Memory B cell (primary cell): ENCODE measurements at regions not wholly inside any gene's neighbourhood (a gene's known extent, or its start where the extent isn't known, plus 50 kb on each side); places are given as distances from the start of the nearest gene placed in this dataset.

Source experiments
- ATAC-seq: fragments of 150-1000 bp; cut with Tn5 transposase; 2 replicates; pipeline ENCODE4 v1.10.0; 2021; ENCODE audit warnings: low read depth, mild to moderate bottlenecking, moderate library complexity
- DNase-seq, 2 donors: peaks; one replicate each; pipeline ENCODE4 v3.0.0; 2022; ENCODE audit warnings: low spot score in 2 of 2
- H3K27ac Mint-ChIP-seq: one replicate; pipeline ENCODE4 v1.8.0; 2022; ENCODE audit warnings: mild to moderate bottlenecking, moderate library complexity, mixed read lengths
- H3K27me3 Mint-ChIP-seq: one replicate; pipeline ENCODE4 v1.8.0; 2022; ENCODE audit warnings: mixed read lengths
- H3K36me3 Mint-ChIP-seq: one replicate; pipeline ENCODE4 v1.8.0; 2022; ENCODE audit warnings: mild to moderate bottlenecking, mixed read lengths
- H3K4me1 Mint-ChIP-seq: one replicate; pipeline ENCODE4 v1.8.0; 2022; ENCODE audit warnings: mixed read lengths
- H3K4me3 Mint-ChIP-seq: one replicate; pipeline ENCODE4 v1.8.0; 2022; ENCODE audit warnings: mild to moderate bottlenecking, moderate library complexity, mixed read lengths
- H3K9me3 Mint-ChIP-seq: one replicate; pipeline ENCODE4 v1.8.0; 2022; ENCODE audit warnings: mixed read lengths

GRCh38 chr13:111945086-111945485, 121.9 kb upstream of the SOX1 start:
- ATAC-seq (no peak), DNase-seq (no peak)
- Mint-ChIP-seq H3K4me3 (no peak overlapping the region), H3K4me1 (peaks cover 4% of the 10 kb centered on the region), H3K9me3 (peaks cover 4% of the 10 kb centered on the region), H3K36me3 (no peaks in the 10 kb centered on the region), H3K27ac (no peak overlapping the region), H3K27me3 (peaks cover 9% of the 10 kb centered on the region)

GRCh38 chr13:111946214-111946613, 120.7 kb upstream of the SOX1 start:
- ATAC-seq (no peak), DNase-seq (no peak)
- peaks cover 7% of the 10 kb centered on the region for H3K27me3 Mint-ChIP-seq
- H3K4me1 Mint-ChIP-seq, result peaks cover 4% of the 10 kb centered on the region
- no peaks in the 10 kb centered on the region for H3K36me3 Mint-ChIP-seq
- H3K9me3 Mint-ChIP-seq, result peaks cover 6% of the 10 kb centered on the region
- no peak overlapping the region for H3K4me3 Mint-ChIP-seq
- H3K27ac Mint-ChIP-seq, result no peak overlapping the region

GRCh38 chr13:111947026-111947810, 119.7 kb upstream of the SOX1 start:
- peaks cover 3% of the 10 kb centered on the region for H3K27me3 Mint-ChIP-seq
- DNase-seq (no peak), ATAC-seq (no peak)
- no peak overlapping the region for H3K27ac Mint-ChIP-seq
- no peak overlapping the region for H3K4me3 Mint-ChIP-seq
- H3K9me3 Mint-ChIP-seq, result peaks cover 3% of the 10 kb centered on the region
- no peaks in the 10 kb centered on the region for H3K4me1 Mint-ChIP-seq
- no peaks in the 10 kb centered on the region for H3K36me3 Mint-ChIP-seq

GRCh38 chr13:111947876-111948275, 119.1 kb upstream of the SOX1 start:
- Mint-ChIP-seq H3K4me3 (no peak overlapping the region), H3K27ac (no peak overlapping the region), H3K9me3 (peaks cover 3% of the 10 kb centered on the region), H3K36me3 (no peaks in the 10 kb centered on the region), H3K27me3 (peaks cover 3% of the 10 kb centered on the region), H3K4me1 (no peaks in the 10 kb centered on the region)
- DNase-seq (no peak), ATAC-seq (no peak)

- DNase-seq (no peak), ATAC-seq (no peak)
- Mint-ChIP-seq H3K27ac (no peak overlapping the region), H3K9me3 (peaks cover 3% of the 10 kb centered on the region), H3K27me3 (peaks cover 3% of the 10 kb centered on the region), H3K4me3 (no peak overlapping the region), H3K4me1 (no peaks in the 10 kb centered on the region), H3K36me3 (no peaks in the 10 kb centered on the region)
These were observed 118.7 kb upstream of the SOX1 start for GRCh38 chr13:111948281-111948680.

- Mint-ChIP-seq H3K4me1 (no peaks in the 10 kb centered on the region), H3K27me3 (peaks cover 3% of the 10 kb centered on the region), H3K36me3 (no peaks in the 10 kb centered on the region), H3K27ac (no peak overlapping the region), H3K9me3 (peaks cover 3% of the 10 kb centered on the region), H3K4me3 (no peak overlapping the region)
- no peak for ATAC-seq
- DNase-seq, result no peak
These were observed 118.1 kb upstream of the SOX1 start for GRCh38 chr13:111948811-111949210.

- ATAC-seq, result no peak
- Mint-ChIP-seq H3K27me3 (peaks cover 3% of the 10 kb centered on the region), H3K4me1 (no peaks in the 10 kb centered on the region), H3K27ac (no peak overlapping the region), H3K9me3 (peaks cover 3% of the 10 kb centered on the region), H3K36me3 (no peaks in the 10 kb centered on the region), H3K4me3 (no peak overlapping the region)
- DNase-seq, result no peak
These were observed 117.6 kb upstream of the SOX1 start for GRCh38 chr13:111949311-111949710.

- Mint-ChIP-seq H3K36me3 (no peaks in the 10 kb centered on the region), H3K4me1 (no peaks in the 10 kb centered on the region), H3K27me3 (peaks cover 2% of the 10 kb centered on the region), H3K27ac (no peak overlapping the region), H3K9me3 (peaks cover 3% of the 10 kb centered on the region), H3K4me3 (no peak overlapping the region)
- ATAC-seq (no peak), DNase-seq (no peak)
These were observed 116.3 kb upstream of the SOX1 start for GRCh38 chr13:111950697-111951096.

- Mint-ChIP-seq H3K27me3 (peaks cover 1% of the 10 kb centered on the region), H3K36me3 (no peaks in the 10 kb centered on the region), H3K9me3 (peaks cover 3% of the 10 kb centered on the region), H3K4me1 (no peaks in the 10 kb centered on the region), H3K4me3 (no peak overlapping the region), H3K27ac (no peak overlapping the region)
- DNase-seq, result no peak
- ATAC-seq, result no peak
These were observed 114.9 kb upstream of the SOX1 start for GRCh38 chr13:111952032-111952431.

- DNase-seq (no peak), ATAC-seq (no peak)
- Mint-ChIP-seq H3K27me3 (peaks cover 1% of the 10 kb centered on the region), H3K4me1 (no peaks in the 10 kb centered on the region), H3K27ac (no peak overlapping the region), H3K9me3 (peaks cover 3% of the 10 kb centered on the region), H3K36me3 (no peaks in the 10 kb centered on the region), H3K4me3 (no peak overlapping the region)
These were observed 114.1 kb upstream of the SOX1 start for GRCh38 chr13:111952814-111953213.

- DNase-seq (no peak), ATAC-seq (no peak)
- Mint-ChIP-seq H3K27ac (no peak overlapping the region), H3K4me1 (no peaks in the 10 kb centered on the region), H3K4me3 (no peak overlapping the region), H3K27me3 (peaks cover 1% of the 10 kb centered on the region), H3K36me3 (no peaks in the 10 kb centered on the region), H3K9me3 (peaks cover 3% of the 10 kb centered on the region)
These were observed 113.3 kb upstream of the SOX1 start for GRCh38 chr13:111953546-111954178.

GRCh38 chr13:111954661-111955411, 112.1 kb upstream of the SOX1 start:
- no peaks in the 10 kb centered on the region for H3K27me3 Mint-ChIP-seq
- ATAC-seq (no peak), DNase-seq (no peak)
- peaks cover 3% of the 10 kb centered on the region for H3K9me3 Mint-ChIP-seq
- H3K36me3 Mint-ChIP-seq, result no peaks in the 10 kb centered on the region
- no peaks in the 10 kb centered on the region for H3K4me1 Mint-ChIP-seq
- no peak overlapping the region for H3K27ac Mint-ChIP-seq
- no peak overlapping the region for H3K4me3 Mint-ChIP-seq

- no peaks in the 10 kb centered on the region for H3K4me1 Mint-ChIP-seq
- DNase-seq (no peak), ATAC-seq (no peak)
- H3K4me3 Mint-ChIP-seq, result no peak overlapping the region
- no peaks in the 10 kb centered on the region for H3K27me3 Mint-ChIP-seq
- no peaks in the 10 kb centered on the region for H3K36me3 Mint-ChIP-seq
- H3K27ac Mint-ChIP-seq, result no peak overlapping the region
- peaks cover 3% of the 10 kb centered on the region for H3K9me3 Mint-ChIP-seq
These were observed 111.4 kb upstream of the SOX1 start for GRCh38 chr13:111955412-111956065.
